GM12801 (cell line): ENCODE measurements at regions not wholly inside any gene's neighbourhood (a gene's known extent, or its start where the extent isn't known, plus 50 kb on each side); places are given as distances from the start of the nearest gene placed in this dataset.

Experiments
- TF ChIP-seq, protein P1 (sequence below): IDR thresholded peaks from one replicate; pipeline ENCODE4 v1.5.1; 2011; ENCODE audit warnings: control low read depth; ENCODE audit not compliant: insufficient read length; ENCODE audit errors: extremely low read depth

GRCh38 chr20:58099291-58099935, 129.0 kb downstream of the ANKRD60 start:
- TF ChIP-seq, protein P1, sequence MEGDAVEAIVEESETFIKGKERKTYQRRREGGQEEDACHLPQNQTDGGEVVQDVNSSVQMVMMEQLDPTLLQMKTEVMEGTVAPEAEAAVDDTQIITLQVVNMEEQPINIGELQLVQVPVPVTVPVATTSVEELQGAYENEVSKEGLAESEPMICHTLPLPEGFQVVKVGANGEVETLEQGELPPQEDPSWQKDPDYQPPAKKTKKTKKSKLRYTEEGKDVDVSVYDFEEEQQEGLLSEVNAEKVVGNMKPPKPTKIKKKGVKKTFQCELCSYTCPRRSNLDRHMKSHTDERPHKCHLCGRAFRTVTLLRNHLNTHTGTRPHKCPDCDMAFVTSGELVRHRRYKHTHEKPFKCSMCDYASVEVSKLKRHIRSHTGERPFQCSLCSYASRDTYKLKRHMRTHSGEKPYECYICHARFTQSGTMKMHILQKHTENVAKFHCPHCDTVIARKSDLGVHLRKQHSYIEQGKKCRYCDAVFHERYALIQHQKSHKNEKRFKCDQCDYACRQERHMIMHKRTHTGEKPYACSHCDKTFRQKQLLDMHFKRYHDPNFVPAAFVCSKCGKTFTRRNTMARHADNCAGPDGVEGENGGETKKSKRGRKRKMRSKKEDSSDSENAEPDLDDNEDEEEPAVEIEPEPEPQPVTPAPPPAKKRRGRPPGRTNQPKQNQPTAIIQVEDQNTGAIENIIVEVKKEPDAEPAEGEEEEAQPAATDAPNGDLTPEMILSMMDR: no peak

DNA sequence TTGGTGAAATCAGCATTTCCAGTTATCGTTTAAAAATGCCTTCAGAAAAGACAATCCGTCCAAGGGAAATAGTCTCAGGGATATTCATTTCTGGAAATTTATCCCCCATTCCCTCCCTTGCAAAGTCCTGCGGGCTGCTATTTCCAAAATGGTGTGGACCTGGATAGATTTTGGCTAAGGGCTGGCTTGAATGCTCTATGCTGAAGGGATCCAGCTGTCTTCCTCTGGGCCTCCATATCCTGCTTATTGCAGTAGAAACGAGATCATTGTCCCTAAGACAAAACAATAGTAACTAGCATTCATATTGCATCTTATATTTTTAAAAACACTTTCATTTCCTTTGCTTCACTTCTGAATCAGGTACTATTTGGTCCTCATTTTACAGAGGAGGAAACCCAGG, 129.9 kb downstream of the ANKRD60 start:
- TF ChIP-seq, protein P1: no peak

GRCh38 chr20:58097943-58098342, 130.5 kb downstream of the ANKRD60 start:
- TF ChIP-seq, protein P1: no peak

DNA sequence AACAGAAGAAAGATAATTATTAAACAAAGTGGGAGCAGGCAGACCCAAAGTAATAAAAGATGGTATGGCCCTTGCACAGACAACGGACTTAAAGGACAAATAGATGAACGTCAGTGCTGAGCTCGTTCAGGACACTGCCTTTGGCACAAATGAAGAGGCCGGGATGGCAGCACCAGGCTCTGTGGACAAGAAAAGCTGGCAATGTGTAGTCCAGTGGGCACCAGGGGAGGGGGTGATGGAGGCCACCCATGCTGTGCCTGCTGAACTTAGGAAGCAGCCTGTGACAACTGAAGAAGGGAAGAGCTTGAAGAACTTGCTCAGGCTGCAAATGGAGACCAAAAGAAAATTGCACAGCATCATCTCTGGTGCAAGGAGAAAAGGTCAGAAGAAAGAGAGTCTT, 131.0 kb downstream of the ANKRD60 start:
- TF ChIP-seq, protein P1: no peak

- TF ChIP-seq, protein P1: no peak
These were observed 131.5 kb downstream of the ANKRD60 start for GRCh38 chr20:58096880-58097423.

DNA sequence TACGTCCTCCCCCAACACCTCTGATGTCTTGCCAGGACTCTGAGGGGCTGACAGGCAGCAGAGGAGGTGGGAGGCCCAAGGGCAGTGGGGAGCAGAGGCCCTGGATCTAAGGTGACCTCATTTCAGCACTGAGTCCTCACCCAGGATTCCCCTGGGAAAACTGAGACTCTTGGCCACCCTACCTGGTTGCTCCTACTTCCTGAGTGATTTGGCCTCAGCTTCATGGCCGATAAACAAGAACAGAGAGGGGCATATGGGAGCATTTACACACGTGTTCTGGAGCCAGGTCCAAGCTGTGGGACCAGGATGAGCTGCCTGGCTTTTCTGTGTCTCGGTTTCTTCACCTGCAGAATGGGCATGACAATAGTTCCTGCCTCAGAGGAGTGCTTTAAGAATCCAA, 133.8 kb downstream of the ANKRD60 start:
- TF ChIP-seq, protein P1: no peak

- TF ChIP-seq, protein P1: no peak
These were observed 134.3 kb downstream of the ANKRD60 start for GRCh38 chr20:58094160-58094559.
